Kidney epithelial cell (primary cell): ENCODE measurements at regions not wholly inside any gene's neighbourhood (a gene's known extent, or its start where the extent isn't known, plus 50 kb on each side); places are given as distances from the start of the nearest gene placed in this dataset.

Experiments used
- DNase-seq: peaks from one replicate; pipeline ENCODE4 v3.0.0-alpha.2; 2010; ENCODE audit warnings: low read depth
- H3K27me3 ChIP-seq: 2 replicates; pipeline ENCODE4 v1.6.0; 2011; ENCODE audit warnings: low read length; ENCODE audit not compliant: control insufficient read depth, insufficient read depth
- H3K36me3 ChIP-seq: 2 replicates; pipeline ENCODE4 v1.5.1; 2011; ENCODE audit warnings: low read length; ENCODE audit not compliant: control insufficient read depth, insufficient read depth
- H3K4me3 ChIP-seq: 2 replicates; pipeline ENCODE4 v1.5.1; 2011; ENCODE audit warnings: low read depth, mild to moderate bottlenecking, control low read depth, low read length
- TF ChIP-seq, protein P1 (sequence below): IDR thresholded peaks from 2 replicates; pipeline ENCODE4 v1.5.1; 2011; ENCODE audit warnings: mild to moderate bottlenecking, moderate library complexity, low read length, control low read depth, inconsistent platforms; ENCODE audit not compliant: insufficient read depth, poor library complexity, severe bottlenecking

DNA sequence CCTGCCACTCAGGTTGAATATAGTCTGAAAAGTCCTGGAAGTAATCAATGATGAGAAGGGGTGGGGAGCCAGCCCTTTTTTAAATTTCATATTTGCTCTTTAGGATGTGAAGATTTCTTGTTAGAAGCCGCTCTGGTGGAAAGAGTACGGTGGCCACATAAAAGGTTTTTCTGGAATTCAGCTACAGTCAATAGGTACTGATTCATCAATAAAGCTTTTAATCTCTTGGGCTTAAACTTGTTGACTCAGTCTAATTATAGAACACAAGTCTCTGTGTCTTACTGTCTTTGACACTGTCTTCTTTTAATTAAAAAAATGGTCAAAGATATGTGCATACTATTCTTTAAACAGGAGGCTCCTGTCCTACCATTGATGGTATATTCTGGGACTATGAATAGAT lies 99.9 kb upstream of the TP63 start:
- TF ChIP-seq, protein P1, sequence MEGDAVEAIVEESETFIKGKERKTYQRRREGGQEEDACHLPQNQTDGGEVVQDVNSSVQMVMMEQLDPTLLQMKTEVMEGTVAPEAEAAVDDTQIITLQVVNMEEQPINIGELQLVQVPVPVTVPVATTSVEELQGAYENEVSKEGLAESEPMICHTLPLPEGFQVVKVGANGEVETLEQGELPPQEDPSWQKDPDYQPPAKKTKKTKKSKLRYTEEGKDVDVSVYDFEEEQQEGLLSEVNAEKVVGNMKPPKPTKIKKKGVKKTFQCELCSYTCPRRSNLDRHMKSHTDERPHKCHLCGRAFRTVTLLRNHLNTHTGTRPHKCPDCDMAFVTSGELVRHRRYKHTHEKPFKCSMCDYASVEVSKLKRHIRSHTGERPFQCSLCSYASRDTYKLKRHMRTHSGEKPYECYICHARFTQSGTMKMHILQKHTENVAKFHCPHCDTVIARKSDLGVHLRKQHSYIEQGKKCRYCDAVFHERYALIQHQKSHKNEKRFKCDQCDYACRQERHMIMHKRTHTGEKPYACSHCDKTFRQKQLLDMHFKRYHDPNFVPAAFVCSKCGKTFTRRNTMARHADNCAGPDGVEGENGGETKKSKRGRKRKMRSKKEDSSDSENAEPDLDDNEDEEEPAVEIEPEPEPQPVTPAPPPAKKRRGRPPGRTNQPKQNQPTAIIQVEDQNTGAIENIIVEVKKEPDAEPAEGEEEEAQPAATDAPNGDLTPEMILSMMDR = no peak
- H3K27me3 ChIP-seq = no peaks in the 10 kb centered on the region
- no peak for DNase-seq
- H3K4me3 ChIP-seq = no peak overlapping the region
- H3K36me3 ChIP-seq = no peaks in the 10 kb centered on the region

DNA sequence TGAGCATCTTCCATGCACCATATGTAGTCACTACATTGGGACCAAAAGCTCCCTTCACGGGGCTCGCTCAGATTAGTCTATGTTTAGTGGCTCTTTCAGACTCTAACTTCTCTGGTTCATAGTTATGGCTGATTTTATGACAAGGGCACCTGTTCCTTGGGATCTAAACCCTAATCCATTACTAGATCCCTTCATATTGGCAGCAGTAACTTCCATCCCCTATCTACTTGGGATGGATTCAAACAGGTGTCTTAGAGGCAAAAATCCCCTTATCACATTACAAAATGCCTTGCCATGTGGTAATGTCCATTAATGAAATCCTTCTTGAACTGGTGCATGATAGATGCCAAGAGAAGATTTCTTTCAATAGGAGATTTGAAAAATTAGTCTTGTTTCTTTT lies 96.7 kb upstream of the TP63 start:
- no peak overlapping the region for H3K4me3 ChIP-seq
- DNase-seq = no peak
- H3K27me3 ChIP-seq = no peaks in the 10 kb centered on the region
- TF ChIP-seq, protein P1 = no peak
- H3K36me3 ChIP-seq = no peaks in the 10 kb centered on the region

DNA sequence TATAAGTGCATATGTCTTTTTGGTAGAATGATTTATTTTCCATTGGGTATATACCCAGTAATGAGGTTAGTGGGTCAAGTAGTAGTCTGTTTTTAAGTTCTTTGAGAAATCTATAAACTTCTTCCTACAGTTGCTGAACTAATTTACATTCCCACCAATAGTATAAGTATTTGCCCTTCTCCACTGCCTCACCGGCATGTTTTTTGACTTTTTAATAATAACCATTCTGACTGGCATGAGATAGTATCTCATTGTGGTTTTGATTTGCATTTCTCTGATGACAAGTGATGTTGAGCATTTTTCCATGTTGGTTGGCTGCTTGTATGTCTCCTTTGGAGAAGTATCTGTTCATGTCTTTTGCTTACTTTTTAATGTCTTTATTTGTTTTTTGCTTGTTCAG lies 94.1 kb upstream of the TP63 start:
- DNase-seq = no peak
- H3K4me3 ChIP-seq = no peak overlapping the region
- H3K36me3 ChIP-seq = no peaks in the 10 kb centered on the region
- H3K27me3 ChIP-seq = no peaks in the 10 kb centered on the region
- TF ChIP-seq, protein P1 = no peak

DNA sequence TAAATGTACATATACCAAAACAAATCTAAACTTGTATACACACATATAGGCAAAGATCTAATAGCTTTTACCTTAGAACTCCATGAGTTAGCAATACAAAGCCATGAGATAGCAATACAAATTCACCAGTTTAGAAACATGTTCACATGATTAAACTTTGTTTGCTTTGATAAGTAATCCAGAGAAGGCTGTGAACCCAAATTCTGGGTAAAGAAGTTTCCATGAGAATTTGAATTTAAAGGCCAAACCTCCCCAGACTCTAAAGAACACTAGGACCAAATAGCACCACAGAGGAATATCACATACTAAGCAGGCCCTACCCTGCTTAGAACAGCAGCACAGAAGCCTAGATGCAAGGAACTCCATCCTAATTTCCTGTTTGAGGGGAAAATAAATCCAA lies 83.7 kb upstream of the TP63 start:
- no peaks in the 10 kb centered on the region for H3K27me3 ChIP-seq
- H3K36me3 ChIP-seq = no peaks in the 10 kb centered on the region
- DNase-seq = no peak
- no peak overlapping the region for H3K4me3 ChIP-seq
- TF ChIP-seq, protein P1 = no peak

DNA sequence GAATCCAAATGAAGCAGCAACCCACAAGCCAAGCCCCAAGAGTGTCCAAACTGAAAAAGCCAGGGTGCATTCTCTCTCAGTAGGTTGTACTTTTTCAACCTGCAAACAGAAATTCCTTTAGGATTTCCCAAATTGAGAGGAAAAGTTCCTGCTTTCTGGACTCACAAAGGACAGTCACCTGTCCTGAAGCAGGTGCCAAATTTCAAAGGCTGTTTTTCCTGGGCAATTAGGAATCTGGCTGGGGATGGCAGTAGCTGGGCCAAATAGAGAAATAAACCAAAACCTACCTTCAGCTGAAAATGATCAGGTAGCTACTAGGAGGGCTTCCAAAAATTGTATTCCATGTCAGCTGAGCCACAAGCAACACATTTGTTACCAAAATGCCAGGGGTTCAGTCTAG lies 83.1 kb upstream of the TP63 start:
- H3K36me3 ChIP-seq = no peaks in the 10 kb centered on the region
- no peak overlapping the region for H3K4me3 ChIP-seq
- no peaks in the 10 kb centered on the region for H3K27me3 ChIP-seq
- TF ChIP-seq, protein P1 = no peak
- DNase-seq = no peak

DNA sequence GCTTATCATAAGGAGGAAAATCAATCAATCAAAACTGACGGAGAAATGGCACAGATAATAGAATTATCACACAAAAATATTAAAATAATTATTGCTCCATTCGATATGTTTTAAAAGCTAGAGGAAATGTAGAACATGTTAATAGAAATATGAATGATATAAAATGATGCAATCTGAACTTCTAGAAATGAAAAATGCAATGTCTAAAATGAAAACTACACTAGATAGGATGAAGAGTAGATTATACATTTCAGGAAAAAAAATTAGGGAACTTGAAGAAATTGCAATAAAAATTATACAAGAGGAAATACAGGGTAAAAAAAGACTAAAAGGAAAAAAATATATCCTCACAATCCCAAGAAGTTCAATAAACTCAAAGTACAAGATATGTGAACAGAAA lies 80.2 kb upstream of the TP63 start:
- Histone ChIP-seq H3K36me3 (no peaks in the 10 kb centered on the region), H3K4me3 (no peak overlapping the region), H3K27me3 (no peaks in the 10 kb centered on the region)
- TF ChIP-seq, protein P1 = no peak
- DNase-seq = no peak
